ENCODE measurements at regions not wholly inside any gene's neighbourhood (a gene's known extent, or its start where the extent isn't known, plus 50 kb on each side); places are given as distances from the start of the nearest gene placed in this dataset.

DNA sequence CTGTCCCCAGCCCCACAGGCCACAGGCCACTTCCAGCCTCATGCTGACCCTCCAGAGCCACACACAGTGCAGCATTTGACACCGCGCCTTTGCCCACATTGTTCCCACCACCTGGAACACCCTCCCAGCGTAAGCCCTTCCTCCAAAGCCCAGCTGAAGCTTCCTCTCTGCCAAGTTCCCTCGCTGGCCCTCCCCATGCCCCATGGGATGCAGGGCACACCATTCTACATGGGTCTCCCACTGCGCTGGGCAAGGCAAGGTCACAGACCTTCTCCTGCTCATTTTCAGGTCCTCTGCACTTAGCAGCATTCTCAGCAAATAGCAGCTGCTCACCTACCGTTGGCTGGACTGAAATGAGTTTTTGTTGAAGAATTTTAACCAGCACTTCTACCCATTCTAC is 455.5 kb downstream of the EIPR1 start:
- TF ChIP-seq EP300 (IDR thresholded peaks at IDR 0.05; ENCODE audit: low read depth) (no peak), POLR2A (IDR thresholded peaks at IDR 0.05) (no peak), POLR2AphosphoS5 (IDR thresholded peaks at IDR 0.05) (no peak)
